ENCODE measurements at regions not wholly inside any gene's neighbourhood (a gene's known extent, or its start where the extent isn't known, plus 50 kb on each side); places are given as distances from the start of the nearest gene placed in this dataset.
"Not testable (repeated sequence)": the region's sequence is repeated elsewhere in the genome, so short reads cannot be mapped to it uniquely, and the experiment has no call there.

GRCh38 chr1:48082271-48082962 lies 85.2 kb upstream of the TRABD2B start:
- DNase-seq: no peak

DNA sequence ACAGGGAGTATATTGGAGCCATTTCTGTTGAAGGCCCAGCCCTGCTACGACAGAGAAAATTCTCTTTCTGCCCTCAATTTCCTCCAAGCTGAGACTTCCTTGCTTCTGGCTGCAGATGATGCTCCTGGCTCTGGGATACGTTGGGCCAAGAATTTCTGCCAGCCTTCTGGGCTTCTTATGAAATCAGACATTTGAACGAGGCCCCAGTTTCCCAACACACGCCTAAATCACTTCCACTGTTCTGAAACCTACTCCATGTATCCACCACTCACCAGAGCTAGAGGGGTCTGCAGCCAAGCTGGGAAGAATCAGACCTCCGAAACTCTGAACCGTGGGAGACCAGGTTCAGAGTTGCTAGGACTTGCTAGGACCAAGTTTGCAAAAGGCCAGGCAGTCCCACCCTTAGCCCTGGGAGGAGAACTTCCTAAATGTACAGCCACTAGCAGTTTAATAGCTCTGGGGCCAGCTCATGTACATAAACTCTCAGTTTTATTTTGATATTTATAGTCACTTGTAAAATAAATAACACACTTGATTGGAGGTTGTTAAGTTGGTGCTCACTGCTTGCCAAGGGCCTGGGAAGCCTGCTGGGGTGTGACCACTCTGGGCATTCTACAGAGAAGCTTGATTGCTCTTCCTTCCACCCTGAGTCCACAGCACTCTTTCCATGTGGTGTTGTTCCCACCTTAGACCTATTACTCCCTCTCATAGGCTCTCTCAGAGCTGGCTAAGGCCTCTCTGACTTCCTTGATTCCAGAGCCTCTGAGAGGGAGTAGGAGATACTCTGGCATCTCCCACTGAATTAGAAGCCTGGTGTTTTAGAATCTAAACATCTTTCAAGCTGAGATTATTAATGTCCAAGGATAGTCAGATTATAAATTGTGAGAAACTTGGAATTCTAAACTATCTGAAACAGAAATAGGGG lies 83.4 kb upstream of the TRABD2B start:
- no peak for DNase-seq

DNA sequence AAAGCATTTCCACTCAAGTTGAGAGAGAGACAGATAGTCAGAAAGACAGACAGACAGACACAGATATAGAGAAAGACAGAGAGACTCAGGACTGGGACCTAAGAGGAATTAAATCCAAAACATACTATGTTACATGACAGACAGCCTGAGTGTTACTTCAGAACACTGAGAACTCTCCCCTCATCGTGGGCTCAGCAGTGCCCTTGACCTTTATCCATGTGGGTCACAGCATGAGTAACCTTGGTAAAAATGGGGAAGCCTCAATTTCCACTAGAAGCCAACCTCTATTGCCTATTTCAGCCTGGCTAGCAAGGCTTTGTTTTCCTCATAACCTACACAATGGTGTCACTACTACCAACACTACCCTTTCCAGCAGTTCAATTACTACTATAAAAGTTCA lies 81.9 kb upstream of the TRABD2B start:
- DNase-seq: no peak

DNA sequence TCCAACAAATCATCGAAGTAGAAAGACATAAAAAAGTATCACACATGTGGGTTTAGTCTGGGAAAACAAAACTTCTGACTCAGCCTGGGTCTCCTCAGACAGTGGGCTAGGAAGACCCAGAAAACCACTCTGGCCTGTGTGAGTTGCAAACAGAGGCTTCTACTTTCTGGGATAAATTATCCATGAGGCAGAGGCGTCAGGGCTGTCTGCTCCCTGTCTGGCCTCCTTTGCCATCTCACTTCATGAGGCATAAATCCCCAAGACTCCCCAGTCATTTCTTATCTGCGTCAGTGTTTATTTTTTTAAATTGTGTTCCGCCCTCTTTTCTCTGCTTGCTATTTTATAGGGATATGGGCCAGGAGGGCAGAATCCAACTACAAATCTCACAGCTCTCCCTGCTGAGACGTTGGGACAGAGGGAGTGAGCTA lies 80.6 kb upstream of the TRABD2B start:
- DNase-seq: no peak

DNA sequence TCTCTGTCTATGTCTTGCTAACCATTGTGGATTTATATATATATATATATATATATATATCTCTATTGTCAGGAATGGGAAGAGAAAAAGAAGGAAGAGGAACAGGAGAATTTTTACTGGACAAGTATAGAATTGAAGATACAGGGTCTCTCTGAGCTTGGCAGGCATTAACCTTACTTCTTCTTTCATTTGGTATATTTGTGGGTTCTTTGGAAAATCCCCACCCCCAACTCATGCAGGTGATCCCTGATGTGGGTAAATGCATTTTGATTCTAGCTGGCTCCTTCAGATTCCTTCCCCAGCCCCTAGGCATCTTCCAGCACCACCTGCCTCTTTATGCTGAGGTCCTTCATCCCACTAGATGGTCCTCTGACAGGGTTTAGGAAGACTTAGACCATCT lies 78.8 kb upstream of the TRABD2B start:
- no peak for DNase-seq

GRCh38 chr1:48073798-48074530 lies 76.8 kb upstream of the TRABD2B start:
- no peak for DNase-seq

- no peak for DNase-seq
Observed at GRCh38 chr1:48071513-48071912, 74.3 kb upstream of the TRABD2B start.

GRCh38 chr1:48070396-48070750 lies 73.2 kb upstream of the TRABD2B start:
- DNase-seq: no peak

DNA sequence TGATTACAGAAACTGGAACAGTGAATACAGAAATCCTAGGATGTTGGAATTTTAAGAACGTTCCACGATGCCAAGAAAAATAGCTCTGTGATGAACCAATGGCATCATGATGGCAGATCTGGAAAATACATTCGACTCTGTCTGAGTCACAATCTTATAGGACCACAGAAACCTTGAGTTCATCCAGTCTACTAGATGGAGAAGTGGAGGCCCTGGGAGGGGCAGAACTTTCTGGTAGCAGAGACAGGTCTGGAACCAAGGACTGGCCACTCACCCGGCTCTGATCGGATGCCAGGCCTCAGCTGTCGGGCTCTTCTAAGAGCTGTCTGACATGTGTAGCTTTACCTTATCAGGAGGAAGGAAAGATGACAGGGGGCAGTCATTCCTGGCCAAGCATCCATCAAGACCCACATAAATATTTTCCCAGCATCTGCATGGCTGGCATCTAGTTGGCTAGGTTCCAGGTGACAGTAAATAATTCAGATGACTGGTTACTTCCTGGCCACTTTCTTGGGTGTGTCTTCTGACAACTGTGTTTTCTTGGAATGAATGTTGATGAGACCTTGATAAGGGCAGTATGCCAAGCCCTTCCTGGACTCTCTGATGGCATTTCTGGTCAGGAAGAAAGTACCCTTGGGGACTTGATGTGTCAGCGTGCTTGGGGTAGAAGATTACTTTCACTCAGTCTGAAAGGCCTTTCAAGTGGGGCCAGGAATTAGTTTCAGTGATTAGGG lies 72.6 kb upstream of the TRABD2B start:
- no peak for DNase-seq

DNA sequence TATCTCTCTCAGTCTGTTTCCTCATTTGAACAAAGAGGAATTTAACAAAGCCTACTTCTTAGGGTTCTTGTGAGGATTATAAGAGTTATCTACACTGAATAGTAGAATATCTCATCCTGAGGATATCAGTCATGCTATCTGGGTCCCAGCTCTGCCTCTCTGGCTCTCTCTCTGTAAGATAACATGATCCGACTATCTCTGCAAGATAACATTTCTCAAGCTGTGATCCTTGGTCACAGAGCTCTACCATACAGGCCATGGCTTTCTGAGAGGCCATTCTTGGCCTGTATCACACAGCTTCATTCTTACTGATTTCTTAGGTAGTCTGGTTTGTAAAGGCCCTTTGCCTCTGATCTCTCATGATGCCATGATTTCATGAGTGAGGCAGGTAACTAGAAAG lies 71.0 kb upstream of the TRABD2B start:
- DNase-seq: no peak

- DNase-seq: no peak
Observed at GRCh38 chr1:48066936-48067335, 69.8 kb upstream of the TRABD2B start.

GRCh38 chr1:48064693-48065092 lies 67.5 kb upstream of the TRABD2B start:
- not testable (repeated sequence) for DNase-seq

DNA sequence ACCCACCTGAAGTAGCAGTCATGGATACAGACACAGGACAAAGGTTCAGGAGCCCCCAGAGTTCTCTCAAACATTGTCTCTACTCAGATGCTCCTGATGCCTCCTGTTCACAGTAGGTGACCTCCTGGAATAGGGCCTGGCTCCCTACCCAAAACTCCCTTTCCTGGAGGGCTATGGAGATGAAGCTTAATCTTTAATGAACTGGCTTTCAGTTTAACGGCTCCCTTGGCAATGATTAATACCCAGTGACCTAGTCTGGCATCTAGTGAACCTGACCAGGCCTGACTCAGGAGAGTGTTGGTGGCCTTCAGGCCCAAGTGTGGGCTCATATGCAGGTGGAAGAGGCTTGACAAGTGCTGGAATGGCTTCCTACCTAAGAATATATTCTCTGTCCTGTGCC lies 65.2 kb upstream of the TRABD2B start:
- DNase-seq: no peak

- DNase-seq: no peak
Observed at GRCh38 chr1:48061162-48062136, 64.3 kb upstream of the TRABD2B start.

DNA sequence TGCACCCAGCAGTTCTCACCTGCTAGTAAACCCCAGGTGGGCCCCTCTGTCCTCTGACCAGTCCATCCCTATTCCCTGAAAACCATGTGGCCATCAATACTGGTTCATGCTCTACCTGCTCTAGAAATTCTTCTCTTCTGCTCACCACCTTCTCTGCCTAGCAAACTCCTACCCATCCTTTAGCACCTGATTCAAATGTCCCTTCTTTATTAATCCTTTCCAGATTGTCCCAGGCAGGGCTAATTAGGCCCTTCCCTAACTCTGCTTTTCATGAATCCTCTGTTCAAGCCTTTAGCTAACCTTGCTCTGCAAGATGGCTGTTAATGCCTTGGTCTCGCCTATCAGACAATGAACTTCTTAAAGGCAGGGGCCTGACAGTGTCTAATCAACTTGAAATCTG lies 62.1 kb upstream of the TRABD2B start:
- DNase-seq: no peak

DNA sequence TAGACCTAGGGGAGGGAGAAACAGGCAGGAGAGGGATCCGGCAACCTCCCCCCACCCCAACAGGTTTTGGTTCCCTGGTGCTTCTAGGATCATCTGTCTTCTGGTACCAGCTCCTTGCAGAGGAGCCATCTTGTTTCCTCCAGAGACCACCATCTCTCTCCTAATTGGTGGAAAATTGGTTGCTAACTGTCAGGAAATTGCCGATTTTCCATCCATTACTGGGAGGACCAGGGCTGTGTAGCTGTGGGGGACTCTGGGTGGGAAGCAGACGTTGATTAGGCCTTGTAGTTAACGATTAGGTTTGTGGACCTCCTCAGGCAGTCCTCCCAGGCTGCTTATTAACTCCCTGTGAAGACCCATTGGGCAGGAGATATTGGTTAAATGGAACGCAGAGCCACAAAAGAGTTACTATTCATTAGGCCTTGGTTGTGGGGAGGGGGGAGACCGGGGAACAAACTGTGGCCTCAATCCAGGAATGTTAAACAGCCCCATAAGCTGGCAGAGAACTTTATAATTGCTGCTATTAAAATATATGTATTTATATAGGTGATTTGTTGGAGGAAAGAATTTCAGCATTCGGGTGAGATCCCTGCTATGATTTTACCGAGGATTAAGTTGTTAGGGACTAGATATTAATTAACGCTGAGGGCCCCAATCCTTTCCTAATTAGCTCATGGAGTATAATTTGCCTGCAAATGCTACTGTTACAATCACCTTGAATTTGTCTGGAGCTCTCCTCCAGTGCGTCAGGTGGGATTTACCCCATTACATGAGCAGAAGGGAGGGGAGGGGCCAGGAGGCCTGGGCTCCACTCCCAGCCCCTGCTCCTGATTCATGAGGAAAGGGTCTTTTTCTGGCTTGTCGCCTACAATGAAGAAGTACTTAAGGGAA lies 61.2 kb upstream of the TRABD2B start:
- no peak for DNase-seq

- DNase-seq: no peak
Observed at GRCh38 chr1:48057249-48057648, 60.1 kb upstream of the TRABD2B start.

DNA sequence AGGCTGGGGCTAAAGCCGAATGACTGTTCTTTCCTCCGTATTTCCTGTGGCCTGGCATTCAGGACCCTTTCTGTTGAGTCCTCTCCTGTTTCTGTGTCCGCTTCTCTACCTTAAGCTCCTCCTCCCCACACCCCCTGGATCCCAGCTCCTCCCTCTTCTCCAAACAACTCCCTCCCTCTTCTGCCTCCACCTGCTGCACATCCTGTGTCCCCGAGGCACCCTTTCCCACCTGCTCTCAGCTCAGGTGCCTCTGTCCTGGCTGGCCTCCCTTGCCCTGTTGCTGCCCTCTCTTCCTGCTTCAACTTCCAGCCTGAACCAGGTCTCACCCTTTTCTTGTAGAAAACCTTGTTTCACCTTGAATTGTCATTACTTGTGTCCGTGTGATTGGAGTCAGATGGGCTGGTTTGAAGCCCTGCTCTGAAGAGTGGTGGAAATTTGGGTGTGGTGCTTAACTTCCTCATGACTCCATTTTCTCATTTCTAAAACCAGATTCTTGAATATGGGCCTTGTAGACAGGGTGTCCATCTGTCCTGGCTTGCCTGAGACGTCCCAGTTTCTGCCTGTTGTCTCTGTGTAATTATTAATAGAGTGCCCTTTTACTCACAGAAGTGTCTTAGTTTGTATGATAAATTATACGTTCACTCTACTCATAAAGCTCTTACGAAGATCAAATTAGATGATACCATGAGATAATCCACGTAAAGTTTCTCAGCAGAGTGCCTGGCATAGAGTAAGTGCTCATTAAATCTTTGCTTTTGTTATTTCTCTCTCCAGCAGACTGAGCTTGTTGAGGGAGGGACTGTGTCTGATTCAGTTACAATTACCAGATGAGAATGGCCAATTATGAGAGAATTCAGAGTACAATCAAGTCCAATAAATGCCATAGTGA lies 58.9 kb upstream of the TRABD2B start:
- no peak for DNase-seq

- no peak for DNase-seq
Observed at GRCh38 chr1:48054232-48054631, 57.0 kb upstream of the TRABD2B start.

- DNase-seq: no peak
Observed at GRCh38 chr1:48052923-48053291, 55.7 kb upstream of the TRABD2B start.

Measured in DMS 273 treated with DMSO at 0.1 percent for 48 hours (cell line).